HG03060 (cell line): ENCODE measurements at regions not wholly inside any gene's neighbourhood (a gene's known extent, or its start where the extent isn't known, plus 50 kb on each side); places are given as distances from the start of the nearest gene placed in this dataset.

Experiments used
- ATAC-seq: cut with Tn5 transposase; IDR thresholded peaks from one replicate; pipeline ENCODE4 v1.9.1; 2021; ENCODE audit warnings: low read depth, moderate number of reproducible peaks; ENCODE audit not compliant: unreplicated experiment

GRCh38 chr9:87307848-87308247 is 189.8 kb upstream of the DAPK1 start:
- no peak for ATAC-seq

GRCh38 chr9:87309236-87309635 is 188.4 kb upstream of the DAPK1 start:
- ATAC-seq = no peak

GRCh38 chr9:87310827-87311523 is 186.7 kb upstream of the DAPK1 start:
- no peak for ATAC-seq

GRCh38 chr9:87319656-87320055 is 178.0 kb upstream of the DAPK1 start:
- ATAC-seq = no peak

GRCh38 chr9:87320146-87320884 is 177.4 kb upstream of the DAPK1 start:
- no peak for ATAC-seq

GRCh38 chr9:87322840-87323635 is 174.6 kb upstream of the DAPK1 start:
- no peak for ATAC-seq

GRCh38 chr9:87323928-87324327 is 173.7 kb upstream of the DAPK1 start:
- no peak for ATAC-seq

- ATAC-seq = no peak
Observed at GRCh38 chr9:87324613-87325194, 173.0 kb upstream of the DAPK1 start.

- no peak for ATAC-seq
Observed at GRCh38 chr9:87327575-87328125, 170.0 kb upstream of the DAPK1 start.

- ATAC-seq = no peak
Observed at GRCh38 chr9:87333802-87334201, 163.9 kb upstream of the DAPK1 start.

- no peak for ATAC-seq
Observed at GRCh38 chr9:87334366-87334765, 163.3 kb upstream of the DAPK1 start.

GRCh38 chr9:87336407-87336806 is 161.3 kb upstream of the DAPK1 start:
- ATAC-seq = no peak

- ATAC-seq = no peak
Observed at GRCh38 chr9:87336914-87337333, 160.7 kb upstream of the DAPK1 start.

- no peak for ATAC-seq
Observed at GRCh38 chr9:87337335-87338087, 160.2 kb upstream of the DAPK1 start.

- no peak for ATAC-seq
Observed at GRCh38 chr9:87338088-87338989, 159.3 kb upstream of the DAPK1 start.

- no peak for ATAC-seq
Observed at GRCh38 chr9:87340391-87340790, 157.3 kb upstream of the DAPK1 start.

- ATAC-seq = no peak
Observed at GRCh38 chr9:87342743-87343142, 154.9 kb upstream of the DAPK1 start.

- ATAC-seq = no peak
Observed at GRCh38 chr9:87343816-87344430, 153.7 kb upstream of the DAPK1 start.
